Endothelial cell of umbilical vein (primary cell): ENCODE measurements at regions not wholly inside any gene's neighbourhood (a gene's known extent, or its start where the extent isn't known, plus 50 kb on each side); places are given as distances from the start of the nearest gene placed in this dataset.

Experiments used
- BruUV-seq: library from RNA; stranded (reverse); fragments of 400-500 nt; replicated peaks from 2 replicates; lab custom pipeline; 2021; lab: Mats Ljungman, UMichigan
- CTCF ChIA-PET: fragments of 300-600, 350-600 bp; sonication (Branson Sonifier 250); formaldehyde crosslinking; loops from one replicate; lab custom pipeline; 2021; ENCODE audit warnings: antibody characterized with exemption, inconsistent platforms; lab: Charles Lee
- POLR2A ChIA-PET: fragments of 300-600, 350-600 bp; sonication (Branson Sonifier 250); formaldehyde crosslinking; loops from one replicate; lab custom pipeline; 2021; ENCODE audit warnings: antibody characterized with exemption, inconsistent platforms; lab: Charles Lee
- DNase-seq: peaks from one replicate; pipeline ENCODE4 v3.0.0-alpha.2; 2011; ENCODE audit warnings: low read depth, low spot score
- FAIRE-seq: peaks from 2 replicates; lab custom pipeline; 2011; peaks lifted over from hg19 to GRCh38; lab: Jason Lieb, UNC
- H2AFZ ChIP-seq: 2 replicates; pipeline ENCODE4 v1.6.0; 2012; ENCODE audit warnings: low read depth, low read length, control low read depth, inconsistent platforms
- H3K27ac ChIP-seq: 2 replicates; pipeline ENCODE4 v1.5.1; 2011; ENCODE audit warnings: low read depth, mild to moderate bottlenecking, control low read depth, low read length, moderate library complexity; ENCODE audit not compliant: insufficient read depth
- H3K27me3 ChIP-seq, 2 experiments: 2 replicates each; pipeline versions ENCODE4 v1.6.0 to v1.6.1; 2011; ENCODE audit warnings: low read length in 2 of 2, mixed read lengths in 1 of 2; ENCODE audit not compliant: control insufficient read depth in 2 of 2, insufficient read depth in 2 of 2
- H3K36me3 ChIP-seq, 2 experiments: 2 replicates in 1 of 2; 3 replicates in 1 of 2; pipeline ENCODE4 v1.5.1; 2011; ENCODE audit warnings: low read length in 2 of 2, mild to moderate bottlenecking in 1 of 2, moderate library complexity in 1 of 2; ENCODE audit not compliant: control insufficient read depth in 2 of 2, insufficient read depth in 2 of 2; ENCODE audit errors: extremely low read depth in 1 of 2
- H3K4me1 ChIP-seq: 3 replicates; pipeline ENCODE4 v1.5.1; 2011; ENCODE audit warnings: mild to moderate bottlenecking, low read length; ENCODE audit not compliant: control insufficient read depth, insufficient read depth; ENCODE audit errors: extremely low read depth
- H3K4me2 ChIP-seq: 2 replicates; pipeline ENCODE4 v1.6.1; 2011; ENCODE audit warnings: low read length, control low read depth, mixed read lengths; ENCODE audit not compliant: insufficient read depth
- H3K4me3 ChIP-seq, 3 experiments: fragments of 200-600 bp in 1 of 3; sonication (generic), shearing (Covaris generic) in 1 of 3; replicated peaks in 1 of 3; 2 replicates each; pipeline ENCODE4 v1.5.1; 2011 to 2016; ENCODE audit warnings: control low read depth in 3 of 3, low read length in 3 of 3, mild to moderate bottlenecking in 2 of 3, inconsistent platforms in 1 of 3, low read depth in 1 of 3, moderate library complexity in 1 of 3; ENCODE audit not compliant: insufficient read depth in 1 of 3
- H3K79me2 ChIP-seq: 2 replicates; pipeline ENCODE4 v1.6.0; 2012; ENCODE audit warnings: low read length, inconsistent platforms; ENCODE audit not compliant: control insufficient read depth, insufficient read depth
- H3K9ac ChIP-seq: replicated peaks from 2 replicates; pipeline ENCODE3; 2011; ENCODE audit warnings: low read length, control low read depth; ENCODE audit not compliant: insufficient read depth; ENCODE audit errors: extremely low read depth
- H3K9me1 ChIP-seq: replicated peaks from 3 replicates; pipeline ENCODE4 v1.6.0; 2011; ENCODE audit warnings: mild to moderate bottlenecking, low read length; ENCODE audit not compliant: control insufficient read depth, insufficient read depth; ENCODE audit errors: extremely low read depth
- H3K9me3 ChIP-seq: replicated peaks from 2 replicates; pipeline ENCODE4 v1.5.1; 2012; ENCODE audit warnings: low read length, inconsistent platforms; ENCODE audit not compliant: control insufficient read depth, insufficient read depth
- H4K20me1 ChIP-seq: replicated peaks from 2 replicates; pipeline ENCODE3; 2011; ENCODE audit warnings: mild to moderate bottlenecking, low read length; ENCODE audit not compliant: control insufficient read depth, insufficient read depth; ENCODE audit errors: extremely low read depth
- CTCF ChIP-seq, 2 donors: IDR thresholded peaks; 1 replicate in 1 of 2; 2 replicates in 1 of 2; pipeline ENCODE4 v1.5.1; 2011; ENCODE audit warnings: low read length in 2 of 2, mild to moderate bottlenecking in 2 of 2, moderate library complexity in 2 of 2, control low read depth in 1 of 2, inconsistent platforms in 1 of 2, low read depth in 1 of 2; ENCODE audit not compliant: insufficient read depth in 1 of 2; ENCODE audit errors: extremely low read depth in 1 of 2
- EZH2 ChIP-seq: IDR thresholded peaks from 2 replicates; pipeline ENCODE4 v1.6.1; 2012; ENCODE audit warnings: borderline replicate concordance, low read depth, mild to moderate bottlenecking, moderate library complexity, low read length, inconsistent platforms; ENCODE audit not compliant: severe bottlenecking
- FOS ChIP-seq: IDR thresholded peaks from 2 replicates; pipeline ENCODE4 v1.6.1; 2011; ENCODE audit warnings: mild to moderate bottlenecking, low read length, moderate library complexity, borderline replicate concordance; ENCODE audit not compliant: insufficient read depth
- GATA2 ChIP-seq: IDR thresholded peaks from 2 replicates; pipeline ENCODE4 v1.7.0; 2011; ENCODE audit warnings: low read depth, mild to moderate bottlenecking, moderate library complexity, mixed read lengths, low read length; ENCODE audit not compliant: insufficient read length, insufficient read depth
- JUN ChIP-seq: IDR thresholded peaks from 2 replicates; pipeline ENCODE4 v1.6.1; 2011; ENCODE audit warnings: borderline replicate concordance, low read depth; ENCODE audit not compliant: insufficient read length, insufficient read depth
- MAX ChIP-seq: IDR thresholded peaks from 2 replicates; pipeline ENCODE4 v1.6.1; 2011; ENCODE audit not compliant: insufficient read depth, insufficient read length
- MYC ChIP-seq: IDR thresholded peaks from one replicate; pipeline ENCODE4 v1.6.1; 2011; ENCODE audit warnings: mild to moderate bottlenecking, low read depth, low read length
- POLR2A ChIP-seq: IDR thresholded peaks from 2 replicates; pipeline ENCODE4 v1.6.1; 2012; ENCODE audit warnings: low read depth, mild to moderate bottlenecking, control low read depth, low read length
- POLR2AphosphoS5 ChIP-seq: IDR thresholded peaks from 2 replicates; pipeline ENCODE4 v1.6.1; 2012; ENCODE audit warnings: low read depth, mild to moderate bottlenecking, control low read depth, low read length, moderate library complexity; ENCODE audit not compliant: insufficient read depth
- dilution Hi-C: fragments of 300-500 bp; cut with MboI; formaldehyde crosslinking; loops from one replicate; pipeline ENCODE4 v1.15.0; 2019; ENCODE audit warnings: low sequenced_read_pairs; ENCODE audit not compliant: extremely low pct_ligation_motif_present
- intact Hi-C: fragments of 100-400 bp; cut with micrococcal nuclease; formaldehyde crosslinking; loops from one replicate; pipeline ENCODE4 v1.10.0; 2022

- H4K20me1 ChIP-seq, result peaks cover 14% of the 10 kb centered on the region
- TF ChIP-seq POLR2AphosphoS5 (no peak), GATA2 (no peak), FOS (no peak), CTCF (IDR thresholded peaks at IDR 0.05; ENCODE audit: extremely low read depth in 1 of 2, insufficient read depth in 1 of 2, low read depth in 1 of 2, low read length in 2 of 2) (no peak), POLR2A (no peak), MAX (no peak)
- H3K4me1 ChIP-seq, result peaks cover 5% of the 10 kb centered on the region
- H3K79me2 ChIP-seq, result peaks cover 89% of the 10 kb centered on the region
- intact Hi-C loops (no loop called here), dilution Hi-C loops (no loop called here)
- no peak overlapping the region for H3K4me2 ChIP-seq
- ChIA-PET POLR2A (no interaction called here), CTCF (interaction anchor here (1.4 kb wide), 1 partner anchor 16 kb away, joined by 5 read pairs; no protein-coding TSS in a partner anchor)
- no peaks in the 10 kb centered on the region for H3K36me3 ChIP-seq
- no peak overlapping the region for H2AFZ ChIP-seq
- DNase-seq (no peak), FAIRE-seq (no peak)
- H3K9me1 ChIP-seq, result no peaks in the 10 kb centered on the region
- H3K4me3 ChIP-seq, result no peak overlapping the region
- no peak overlapping the region for H3K9ac ChIP-seq
- no TSS peak for BruUV-seq
- no peak overlapping the region for H3K27ac ChIP-seq
- no peaks in the 10 kb centered on the region for H3K9me3 ChIP-seq
- no peaks in the 10 kb centered on the region for H3K27me3 ChIP-seq
Observed at GRCh38 chr6:56835612-56836011, 119.3 kb upstream of the BEND6 start.

- no peak for FAIRE-seq
- CTCF ChIA-PET, result interaction anchor here (1.0 to 1.4 kb wide), 2 partner anchors 69 to 196 kb away, joined by 3 read pairs; no protein-coding TSS in a partner anchor
- Histone ChIP-seq H3K4me1 (no peaks in the 10 kb centered on the region), H3K36me3 (no peaks in the 10 kb centered on the region), H3K9me3 (no peaks in the 10 kb centered on the region), H3K27me3 (no peaks in the 10 kb centered on the region), H3K9me1 (no peaks in the 10 kb centered on the region), H3K9ac (no peak overlapping the region), H3K4me3 (no peak overlapping the region), H2AFZ (no peak overlapping the region), H3K4me2 (no peak overlapping the region), H4K20me1 (peaks cover 19% of the 10 kb centered on the region), H3K79me2 (peaks cover 86% of the 10 kb centered on the region), H3K27ac (no peak overlapping the region)
- DNase-seq, result no peak
- no TSS peak for BruUV-seq
- no peak for TF ChIP-seq MYC
- TF ChIP-seq GATA2, result no peak
- no peak for TF ChIP-seq FOS
- no peak for TF ChIP-seq CTCF (IDR thresholded peaks at IDR 0.05; ENCODE audit: extremely low read depth in 1 of 2, insufficient read depth in 1 of 2, low read depth in 1 of 2, low read length in 2 of 2)
- TF ChIP-seq EZH2, result no peak
- TF ChIP-seq JUN, result no peak
- dilution Hi-C loops (no loop called here), intact Hi-C loops (no loop called here)
- POLR2A ChIA-PET, result no interaction called here
Observed at GRCh38 chr6:56833873-56834272, 121.0 kb upstream of the BEND6 start.
